ENCODE measurements at regions not wholly inside any gene's neighbourhood (a gene's known extent, or its start where the extent isn't known, plus 50 kb on each side); places are given as distances from the start of the nearest gene placed in this dataset.

DNA sequence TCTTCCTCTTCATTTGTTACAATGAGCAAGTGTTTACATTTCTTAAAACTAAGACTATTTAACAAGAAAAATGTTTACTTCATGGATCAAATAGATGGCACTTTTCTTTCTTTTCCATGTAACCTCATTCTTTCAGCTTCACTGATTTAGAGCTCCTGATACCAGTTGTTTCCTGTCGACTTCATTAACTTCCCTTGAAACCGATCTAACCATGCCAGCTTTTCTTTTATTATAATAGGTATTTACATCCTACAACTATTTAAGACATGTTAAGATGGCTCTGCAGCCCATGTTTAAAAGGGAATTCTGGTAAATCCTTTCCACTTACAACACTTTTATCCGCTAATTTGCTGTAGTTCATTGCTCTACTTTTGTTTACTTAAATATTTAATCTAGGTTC, 107.3 kb upstream of the DCN start:
- TF ChIP-seq, protein P1, sequence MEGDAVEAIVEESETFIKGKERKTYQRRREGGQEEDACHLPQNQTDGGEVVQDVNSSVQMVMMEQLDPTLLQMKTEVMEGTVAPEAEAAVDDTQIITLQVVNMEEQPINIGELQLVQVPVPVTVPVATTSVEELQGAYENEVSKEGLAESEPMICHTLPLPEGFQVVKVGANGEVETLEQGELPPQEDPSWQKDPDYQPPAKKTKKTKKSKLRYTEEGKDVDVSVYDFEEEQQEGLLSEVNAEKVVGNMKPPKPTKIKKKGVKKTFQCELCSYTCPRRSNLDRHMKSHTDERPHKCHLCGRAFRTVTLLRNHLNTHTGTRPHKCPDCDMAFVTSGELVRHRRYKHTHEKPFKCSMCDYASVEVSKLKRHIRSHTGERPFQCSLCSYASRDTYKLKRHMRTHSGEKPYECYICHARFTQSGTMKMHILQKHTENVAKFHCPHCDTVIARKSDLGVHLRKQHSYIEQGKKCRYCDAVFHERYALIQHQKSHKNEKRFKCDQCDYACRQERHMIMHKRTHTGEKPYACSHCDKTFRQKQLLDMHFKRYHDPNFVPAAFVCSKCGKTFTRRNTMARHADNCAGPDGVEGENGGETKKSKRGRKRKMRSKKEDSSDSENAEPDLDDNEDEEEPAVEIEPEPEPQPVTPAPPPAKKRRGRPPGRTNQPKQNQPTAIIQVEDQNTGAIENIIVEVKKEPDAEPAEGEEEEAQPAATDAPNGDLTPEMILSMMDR (IDR thresholded peaks at IDR 0.05; ENCODE audit: low read length) = no peak
- TF ChIP-seq EZH2phosphoT487 (IDR thresholded peaks at IDR 0.05; ENCODE audit: low read length) (no peak), EZH2 (optimal IDR thresholded peaks at IDR 0.05; ENCODE audit: low read depth, low read length) (no peak)
- no peak for DNase-seq
- Histone ChIP-seq H3K36me3 (replicated peaks; ENCODE audit: insufficient read depth, low read length) (no peaks in the 10 kb centered on the region), H3K27ac (ENCODE audit: low read length) (no peak overlapping the region), H3K4me2 (ENCODE audit: low read depth, low read length) (no peak overlapping the region), H3K9ac (ENCODE audit: low read length) (no peak overlapping the region), H3K79me2 (ENCODE audit: low read length) (no peaks in the 10 kb centered on the region), H3F3A (ENCODE audit: insufficient read depth, low read length) (no peaks in the 10 kb centered on the region), H3K9me2 (replicated peaks; ENCODE audit: insufficient read depth, low read length) (no peaks in the 10 kb centered on the region), H3K9me3 (replicated peaks; ENCODE audit: insufficient read depth, low read length) (no peaks in the 10 kb centered on the region), H3K4me1 (ENCODE audit: low read length) (no peaks in the 10 kb centered on the region), H3K27me3 (replicated peaks; ENCODE audit: insufficient read depth, low read length) (no peaks in the 10 kb centered on the region), H4K20me1 (ENCODE audit: insufficient read depth, low read length) (no peaks in the 10 kb centered on the region), H3K4me3 (ENCODE audit: low read length) (no peak overlapping the region), H2AFZ (ENCODE audit: low read length) (no peak overlapping the region)

DNA sequence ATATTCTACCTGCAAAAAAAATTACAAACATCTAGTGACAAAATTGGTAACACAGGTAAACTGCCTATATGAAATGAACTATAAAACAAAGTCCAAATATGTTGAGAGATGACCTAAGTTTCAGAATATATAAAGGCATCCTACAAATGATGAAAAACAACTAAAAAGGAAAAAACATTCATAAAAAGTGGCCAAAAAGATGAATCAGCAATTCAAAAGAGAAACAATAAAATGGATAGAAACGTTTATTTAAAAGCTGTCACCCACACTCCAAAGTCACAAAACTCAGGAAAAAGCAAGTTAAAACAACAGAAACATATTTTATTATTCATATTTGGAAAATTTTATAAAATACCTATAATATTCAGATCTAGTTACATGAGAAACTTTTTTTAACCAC, 106.5 kb upstream of the DCN start:
- TF ChIP-seq, protein P1 (IDR thresholded peaks at IDR 0.05; ENCODE audit: low read length) = no peak
- TF ChIP-seq EZH2phosphoT487 (IDR thresholded peaks at IDR 0.05; ENCODE audit: low read length) = no peak
- TF ChIP-seq EZH2 (optimal IDR thresholded peaks at IDR 0.05; ENCODE audit: low read depth, low read length) = no peak
- DNase-seq = no peak
- Histone ChIP-seq H3K4me1 (ENCODE audit: low read length) (no peaks in the 10 kb centered on the region; the same call in 1 of the 2 replicates), H3F3A (ENCODE audit: insufficient read depth, low read length) (no peaks in the 10 kb centered on the region), H3K36me3 (replicated peaks; ENCODE audit: insufficient read depth, low read length) (no peaks in the 10 kb centered on the region), H3K4me3 (ENCODE audit: low read length) (no peak overlapping the region), H3K4me2 (ENCODE audit: low read depth, low read length) (no peak overlapping the region), H3K9me2 (replicated peaks; ENCODE audit: insufficient read depth, low read length) (no peaks in the 10 kb centered on the region), H3K9me3 (replicated peaks; ENCODE audit: insufficient read depth, low read length) (no peaks in the 10 kb centered on the region), H2AFZ (ENCODE audit: low read length) (no peak overlapping the region), H3K79me2 (ENCODE audit: low read length) (no peaks in the 10 kb centered on the region), H3K27ac (ENCODE audit: low read length) (no peak overlapping the region), H4K20me1 (ENCODE audit: insufficient read depth, low read length) (no peaks in the 10 kb centered on the region), H3K9ac (ENCODE audit: low read length) (no peak overlapping the region), H3K27me3 (replicated peaks; ENCODE audit: insufficient read depth, low read length) (no peaks in the 10 kb centered on the region)

DNA sequence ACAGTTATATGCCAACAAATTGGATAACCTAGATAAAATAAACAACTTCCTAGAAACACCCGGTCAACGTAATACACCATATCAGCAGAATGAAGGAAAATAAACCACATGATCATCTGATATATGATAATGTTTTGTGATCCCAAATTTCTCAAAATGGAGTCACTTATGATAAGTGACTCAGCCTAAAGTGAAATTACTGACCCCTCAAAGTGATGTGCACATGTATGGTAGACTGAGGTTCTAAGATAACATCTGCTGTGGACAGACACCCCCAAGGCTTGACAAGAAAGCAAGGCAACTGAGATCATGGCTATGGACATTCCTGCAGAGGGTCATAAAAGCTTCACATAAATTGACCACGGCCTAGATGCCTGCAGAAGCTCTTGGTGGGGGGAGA, 105.1 kb upstream of the DCN start:
- H3K36me3 ChIP-seq (replicated peaks; ENCODE audit: insufficient read depth, low read length) = no peaks in the 10 kb centered on the region
- no peaks in the 10 kb centered on the region for H3K27me3 ChIP-seq (replicated peaks; ENCODE audit: insufficient read depth, low read length)
- H3F3A ChIP-seq (ENCODE audit: insufficient read depth, low read length) = no peaks in the 10 kb centered on the region
- H3K9me2 ChIP-seq (replicated peaks; ENCODE audit: insufficient read depth, low read length) = no peaks in the 10 kb centered on the region
- H3K79me2 ChIP-seq (ENCODE audit: low read length) = no peaks in the 10 kb centered on the region
- no peaks in the 10 kb centered on the region; the same call in 1 of the 2 replicates for H3K4me1 ChIP-seq (ENCODE audit: low read length)
- H3K4me2 ChIP-seq (ENCODE audit: low read depth, low read length) = no peak overlapping the region
- H2AFZ ChIP-seq (ENCODE audit: low read length) = no peak overlapping the region
- H3K9ac ChIP-seq (ENCODE audit: low read length) = no peak overlapping the region
- H4K20me1 ChIP-seq (ENCODE audit: insufficient read depth, low read length) = no peaks in the 10 kb centered on the region
- no peak for TF ChIP-seq EZH2phosphoT487 (IDR thresholded peaks at IDR 0.05; ENCODE audit: low read length)
- no peak for TF ChIP-seq EZH2 (optimal IDR thresholded peaks at IDR 0.05; ENCODE audit: low read depth, low read length)
- TF ChIP-seq, protein P1 (IDR thresholded peaks at IDR 0.05; ENCODE audit: low read length) = no peak
- H3K4me3 ChIP-seq (ENCODE audit: low read length) = no peak overlapping the region
- no peak for DNase-seq
- no peak overlapping the region for H3K27ac ChIP-seq (ENCODE audit: low read length)
- no peaks in the 10 kb centered on the region for H3K9me3 ChIP-seq (replicated peaks; ENCODE audit: insufficient read depth, low read length)
